ENCODE measurements at regions not wholly inside any gene's neighbourhood (a gene's known extent, or its start where the extent isn't known, plus 50 kb on each side); places are given as distances from the start of the nearest gene placed in this dataset.
A peak's percentile ranks its signal among the peaks of the same experiment; 100 is the strongest.

- DNase-seq = no peak
These were observed 497.8 kb downstream of the HS3ST4 start for GRCh38 chr16:26189536-26189935.

- no peak for DNase-seq
These were observed 502.8 kb downstream of the HS3ST4 start for GRCh38 chr16:26194526-26194925.

- DNase-seq = no peak
These were observed 503.5 kb downstream of the HS3ST4 start for GRCh38 chr16:26195225-26195624.

GRCh38 chr16:26196310-26196709 is 504.6 kb downstream of the HS3ST4 start:
- DNase-seq = no peak

GRCh38 chr16:26196802-26197201 is 505.0 kb downstream of the HS3ST4 start:
- no peak for DNase-seq

- DNase-seq = no peak
These were observed 505.9 kb downstream of the HS3ST4 start for GRCh38 chr16:26197707-26198106.

GRCh38 chr16:26198221-26198620 is 506.5 kb downstream of the HS3ST4 start:
- no peak for DNase-seq

GRCh38 chr16:26204138-26204537 is 512.4 kb downstream of the HS3ST4 start:
- DNase-seq = no peak

GRCh38 chr16:26211542-26211941 is 519.8 kb downstream of the HS3ST4 start:
- no peak for DNase-seq

GRCh38 chr16:26212599-26212998 is 520.8 kb downstream of the HS3ST4 start:
- no peak for DNase-seq

GRCh38 chr16:26214581-26215174 is 522.9 kb downstream of the HS3ST4 start:
- no peak for DNase-seq

- DNase-seq = no peak
These were observed 529.1 kb downstream of the HS3ST4 start for GRCh38 chr16:26220894-26221293.

GRCh38 chr16:26231647-26232046 is 539.9 kb downstream of the HS3ST4 start:
- DNase-seq = no peak

GRCh38 chr16:26240807-26241206 is 549.0 kb downstream of the HS3ST4 start:
- DNase-seq = no peak

- no peak for DNase-seq
These were observed 555.3 kb downstream of the HS3ST4 start for GRCh38 chr16:26247063-26247462.

- no peak for DNase-seq
These were observed 560.8 kb downstream of the HS3ST4 start for GRCh38 chr16:26252598-26252997.

- DNase-seq = peak in 2 of 56 donors; percentile 0 to 1
These were observed 569.9 kb downstream of the HS3ST4 start for GRCh38 chr16:26261621-26262020.

GRCh38 chr16:26263406-26263805 is 571.6 kb downstream of the HS3ST4 start:
- no peak for DNase-seq

- no peak for DNase-seq
These were observed 575.9 kb downstream of the HS3ST4 start for GRCh38 chr16:26267641-26268040.

- DNase-seq = no peak
These were observed 577.9 kb downstream of the HS3ST4 start for GRCh38 chr16:26269673-26270072.

- no peak for DNase-seq
These were observed 581.8 kb downstream of the HS3ST4 start for GRCh38 chr16:26273607-26274006.

- DNase-seq = no peak
These were observed 583.3 kb downstream of the HS3ST4 start for GRCh38 chr16:26275021-26275590.

- no peak for DNase-seq
These were observed 584.5 kb downstream of the HS3ST4 start for GRCh38 chr16:26276289-26276688.
